SK-N-DZ (cell line): ENCODE measurements at regions not wholly inside any gene's neighbourhood (a gene's known extent, or its start where the extent isn't known, plus 50 kb on each side); places are given as distances from the start of the nearest gene placed in this dataset.

Experiments
- DNase-seq: peaks from one replicate; pipeline ENCODE4 v3.0.0-alpha.2; 2015; ENCODE audit warnings: low spot score

GRCh38 chr15:37695719-37696118, 238.7 kb upstream of the TMCO5A start:
- DNase-seq: no peak

- DNase-seq: no peak
Measured at GRCh38 chr15:37698679-37699078, 235.8 kb upstream of the TMCO5A start.

GRCh38 chr15:37701230-37701629, 233.2 kb upstream of the TMCO5A start:
- no peak for DNase-seq

- DNase-seq: no peak
Measured at GRCh38 chr15:37709669-37710068, 224.8 kb upstream of the TMCO5A start.

- DNase-seq: no peak
Measured at GRCh38 chr15:37715101-37715500, 219.3 kb upstream of the TMCO5A start.

GRCh38 chr15:37720267-37720666, 214.2 kb upstream of the TMCO5A start:
- DNase-seq: no peak

GRCh38 chr15:37731146-37731746, 203.2 kb upstream of the TMCO5A start:
- DNase-seq: no peak

- DNase-seq: no peak
Measured at GRCh38 chr15:37733628-37734027, 200.8 kb upstream of the TMCO5A start.

- DNase-seq: no peak
Measured at GRCh38 chr15:37740623-37741141, 193.8 kb upstream of the TMCO5A start.

GRCh38 chr15:37743826-37744225, 190.6 kb upstream of the TMCO5A start:
- DNase-seq: no peak

- no peak for DNase-seq
Measured at GRCh38 chr15:37744521-37744920, 189.9 kb upstream of the TMCO5A start.

GRCh38 chr15:37751401-37751800, 183.0 kb upstream of the TMCO5A start:
- no peak for DNase-seq

- no peak for DNase-seq
Measured at GRCh38 chr15:37756407-37756806, 178.0 kb upstream of the TMCO5A start.

GRCh38 chr15:37758412-37758811, 176.0 kb upstream of the TMCO5A start:
- DNase-seq: no peak

GRCh38 chr15:37764733-37765191, 169.7 kb upstream of the TMCO5A start:
- peak; percentile 45 for DNase-seq

GRCh38 chr15:37765786-37766185, 168.7 kb upstream of the TMCO5A start:
- no peak for DNase-seq

- DNase-seq: no peak
Measured at GRCh38 chr15:37767841-37768455, 166.5 kb upstream of the TMCO5A start.

GRCh38 chr15:37771465-37771864, 163.0 kb upstream of the TMCO5A start:
- DNase-seq: no peak

- no peak for DNase-seq
Measured at GRCh38 chr15:37773111-37773860, 161.2 kb upstream of the TMCO5A start.

- no peak for DNase-seq
Measured at GRCh38 chr15:37774961-37775360, 159.5 kb upstream of the TMCO5A start.

- DNase-seq: no peak
Measured at GRCh38 chr15:37777006-37777405, 157.4 kb upstream of the TMCO5A start.

GRCh38 chr15:37783290-37783689, 151.2 kb upstream of the TMCO5A start:
- no peak for DNase-seq

GRCh38 chr15:37788330-37788729, 146.1 kb upstream of the TMCO5A start:
- no peak for DNase-seq
